ENCODE measurements at regions not wholly inside any gene's neighbourhood (a gene's known extent, or its start where the extent isn't known, plus 50 kb on each side); places are given as distances from the start of the nearest gene placed in this dataset.

DNA sequence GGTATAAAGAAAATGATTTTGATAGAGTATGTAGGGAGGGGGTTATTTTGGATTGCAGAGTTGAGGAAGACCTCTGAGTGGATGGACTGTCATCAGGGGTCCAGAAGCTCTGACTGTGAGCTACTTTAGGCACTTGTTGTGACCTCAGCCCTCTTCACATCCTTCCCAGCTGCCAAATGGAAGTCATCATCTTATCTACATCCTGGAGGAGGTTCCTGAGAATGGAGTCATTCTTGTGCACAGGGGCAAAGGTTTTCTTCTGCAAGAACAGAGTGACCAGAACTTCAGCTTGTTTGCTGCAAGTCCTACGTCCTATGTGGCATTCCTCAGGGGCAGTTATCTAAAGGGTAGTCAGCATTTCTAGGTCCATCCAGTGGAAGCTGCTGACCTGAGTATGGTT lies 393.8 kb downstream of the AASDHPPT start (continued):
- TF ChIP-seq ZNF253 (CRISPR knock-in tag; conservative IDR thresholded peaks at IDR 0.05), result no peak
- TF ChIP-seq, protein P1, sequence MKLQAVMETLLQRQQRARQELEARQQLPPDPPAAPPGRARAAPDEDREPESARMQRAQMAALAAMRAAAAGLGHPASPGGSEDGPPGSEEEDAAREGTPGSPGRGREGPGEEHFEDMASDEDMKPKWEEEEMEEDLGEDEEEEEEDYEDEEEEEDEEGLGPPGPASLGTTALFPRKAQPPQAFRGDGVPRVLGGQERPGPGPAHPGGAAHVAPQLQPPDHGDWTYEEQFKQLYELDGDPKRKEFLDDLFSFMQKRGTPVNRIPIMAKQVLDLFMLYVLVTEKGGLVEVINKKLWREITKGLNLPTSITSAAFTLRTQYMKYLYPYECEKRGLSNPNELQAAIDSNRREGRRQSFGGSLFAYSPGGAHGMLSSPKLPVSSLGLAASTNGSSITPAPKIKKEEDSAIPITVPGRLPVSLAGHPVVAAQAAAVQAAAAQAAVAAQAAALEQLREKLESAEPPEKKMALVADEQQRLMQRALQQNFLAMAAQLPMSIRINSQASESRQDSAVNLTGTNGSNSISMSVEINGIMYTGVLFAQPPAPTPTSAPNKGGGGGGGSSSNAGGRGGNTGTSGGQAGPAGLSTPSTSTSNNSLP (IDR thresholded peaks at IDR 0.05; ENCODE audit: borderline replicate concordance, low read depth, low read length), result no peak
- no peak for TF ChIP-seq DNMT1 (IDR thresholded peaks at IDR 0.05)
- TF ChIP-seq ZC3H8 (IDR thresholded peaks at IDR 0.05), result no peak
- no peak for TF ChIP-seq FOXK1 (CRISPR knock-in tag; IDR thresholded peaks at IDR 0.05; ENCODE audit: borderline replicate concordance)
- TF ChIP-seq, protein P2, sequence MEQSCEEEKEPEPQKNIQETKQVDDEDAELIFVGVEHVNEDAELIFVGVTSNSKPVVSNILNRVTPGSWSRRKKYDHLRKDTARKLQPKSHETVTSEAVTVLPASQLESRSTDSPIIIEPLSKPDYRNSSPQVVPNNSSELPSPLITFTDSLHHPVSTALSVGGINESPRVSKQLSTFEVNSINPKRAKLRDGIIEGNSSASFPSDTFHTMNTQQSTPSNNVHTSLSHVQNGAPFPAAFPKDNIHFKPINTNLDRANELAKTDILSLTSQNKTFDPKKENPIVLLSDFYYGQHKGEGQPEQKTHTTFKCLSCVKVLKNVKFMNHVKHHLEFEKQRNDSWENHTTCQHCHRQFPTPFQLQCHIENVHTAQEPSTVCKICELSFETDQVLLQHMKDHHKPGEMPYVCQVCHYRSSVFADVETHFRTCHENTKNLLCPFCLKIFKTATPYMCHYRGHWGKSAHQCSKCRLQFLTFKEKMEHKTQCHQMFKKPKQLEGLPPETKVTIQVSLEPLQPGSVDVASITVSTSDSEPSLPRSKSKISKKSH (CRISPR knock-in tag; IDR thresholded peaks at IDR 0.05), result no peak
- no peak for TF ChIP-seq POLR2G (IDR thresholded peaks at IDR 0.05; ENCODE audit: low read depth, low read length)

DNA sequence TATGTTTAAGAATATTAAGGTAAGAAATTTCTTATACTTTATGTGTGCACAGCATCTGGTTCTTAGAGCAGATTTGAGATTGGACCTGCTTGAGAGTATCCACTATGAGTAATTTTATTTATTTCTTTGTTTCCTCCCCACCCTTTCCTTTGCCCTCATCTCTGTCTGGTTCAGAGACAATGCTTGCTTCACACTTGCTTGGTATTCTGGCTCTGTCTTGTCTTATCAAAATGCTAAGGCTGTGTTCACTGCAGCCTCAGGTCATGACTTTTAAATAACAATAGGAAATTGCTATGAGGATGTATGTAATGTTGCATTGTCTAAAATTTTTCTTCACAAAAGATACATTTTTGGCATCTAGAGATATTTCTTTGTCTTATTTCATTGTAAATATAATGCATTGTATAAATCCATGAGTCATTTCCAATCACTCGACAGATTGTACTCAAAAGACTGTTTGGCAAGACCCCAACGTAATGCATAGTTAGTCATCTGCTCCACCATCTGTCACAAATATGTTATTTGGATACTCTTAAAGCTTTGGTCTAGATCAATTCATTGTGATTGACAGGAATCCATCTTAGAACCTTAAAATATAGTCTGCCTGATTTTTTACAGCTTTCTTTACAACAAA lies 395.7 kb downstream of the AASDHPPT start:
- BruUV-seq (replicated peaks), result no TSS peak
- H2AFZ ChIP-seq (ENCODE audit: low read depth, low read length), result no peak overlapping the region
- H3K4me1 ChIP-seq (replicated peaks in 1 of 2; ENCODE audit: control insufficient read depth in 2 of 2, insufficient read depth in 2 of 2, low read length in 2 of 2), result no peaks in the 10 kb centered on the region
- H3K27ac ChIP-seq (ENCODE audit: extremely low read depth, low read depth, low read length), result no peak overlapping the region
- 0% methylated on average over 2 of the region's 2 CpGs for WGBS (ENCODE audit: insufficient coverage, low coverage, missing lambda C conversion rate)
- H3K9me3 ChIP-seq (replicated peaks; ENCODE audit: control insufficient read depth, insufficient read depth, low read depth, low read length), result no peaks in the 10 kb centered on the region
- no peak overlapping the region for H3K4me3 ChIP-seq
- DNase-seq (ENCODE audit: extremely low read depth in 1 of 4, low spot score in 3 of 4) (no peak), FAIRE-seq (no peak), ATAC-seq (no peak)
- no peaks in the 10 kb centered on the region for H3K36me3 ChIP-seq (ENCODE audit: control insufficient read depth, insufficient read depth, low read length)
- no peak overlapping the region for H3K4me2 ChIP-seq (ENCODE audit: insufficient read depth, low read length)
- intact Hi-C loops (cut with micrococcal nuclease), result no loop called here
- CTCF ChIA-PET (ENCODE audit: low intra/inter-chr PET ratio), result no interaction called here
- no peaks in the 10 kb centered on the region for H3K9me1 ChIP-seq (ENCODE audit: control insufficient read depth, insufficient read depth, low read length)
- no peaks in the 10 kb centered on the region for H3K27me3 ChIP-seq (ENCODE audit: control insufficient read depth in 2 of 2, insufficient read depth in 2 of 2, low read length in 2 of 2)
- H3K79me2 ChIP-seq (ENCODE audit: control insufficient read depth, insufficient read depth, low read length), result no peaks in the 10 kb centered on the region
- H3K9ac ChIP-seq (ENCODE audit: insufficient read depth in 1 of 2, low read depth in 2 of 2, low read length in 2 of 2), result no peak overlapping the region
- POLR2A ChIA-PET, result interaction anchor here (0.6 kb wide), 1 partner anchor 100 kb away, joined by 5 read pairs; no protein-coding TSS in a partner anchor
- in situ Hi-C loops (cut with MboI), result no loop called here
- no peaks in the 10 kb centered on the region for H4K20me1 ChIP-seq (replicated peaks; ENCODE audit: control insufficient read depth, insufficient read depth, low read length)
- TF ChIP-seq ZNF3 (CRISPR knock-in tag; IDR thresholded peaks at IDR 0.05) (no peak), BRCA1 (IDR thresholded peaks at IDR 0.05) (no peak), BRCA1 (CRISPR knock-in tag; IDR thresholded peaks at IDR 0.05) (no peak), ZNF561 (CRISPR knock-in tag; conservative IDR thresholded peaks at IDR 0.05) (no peak)
- TF ChIP-seq, protein P3, sequence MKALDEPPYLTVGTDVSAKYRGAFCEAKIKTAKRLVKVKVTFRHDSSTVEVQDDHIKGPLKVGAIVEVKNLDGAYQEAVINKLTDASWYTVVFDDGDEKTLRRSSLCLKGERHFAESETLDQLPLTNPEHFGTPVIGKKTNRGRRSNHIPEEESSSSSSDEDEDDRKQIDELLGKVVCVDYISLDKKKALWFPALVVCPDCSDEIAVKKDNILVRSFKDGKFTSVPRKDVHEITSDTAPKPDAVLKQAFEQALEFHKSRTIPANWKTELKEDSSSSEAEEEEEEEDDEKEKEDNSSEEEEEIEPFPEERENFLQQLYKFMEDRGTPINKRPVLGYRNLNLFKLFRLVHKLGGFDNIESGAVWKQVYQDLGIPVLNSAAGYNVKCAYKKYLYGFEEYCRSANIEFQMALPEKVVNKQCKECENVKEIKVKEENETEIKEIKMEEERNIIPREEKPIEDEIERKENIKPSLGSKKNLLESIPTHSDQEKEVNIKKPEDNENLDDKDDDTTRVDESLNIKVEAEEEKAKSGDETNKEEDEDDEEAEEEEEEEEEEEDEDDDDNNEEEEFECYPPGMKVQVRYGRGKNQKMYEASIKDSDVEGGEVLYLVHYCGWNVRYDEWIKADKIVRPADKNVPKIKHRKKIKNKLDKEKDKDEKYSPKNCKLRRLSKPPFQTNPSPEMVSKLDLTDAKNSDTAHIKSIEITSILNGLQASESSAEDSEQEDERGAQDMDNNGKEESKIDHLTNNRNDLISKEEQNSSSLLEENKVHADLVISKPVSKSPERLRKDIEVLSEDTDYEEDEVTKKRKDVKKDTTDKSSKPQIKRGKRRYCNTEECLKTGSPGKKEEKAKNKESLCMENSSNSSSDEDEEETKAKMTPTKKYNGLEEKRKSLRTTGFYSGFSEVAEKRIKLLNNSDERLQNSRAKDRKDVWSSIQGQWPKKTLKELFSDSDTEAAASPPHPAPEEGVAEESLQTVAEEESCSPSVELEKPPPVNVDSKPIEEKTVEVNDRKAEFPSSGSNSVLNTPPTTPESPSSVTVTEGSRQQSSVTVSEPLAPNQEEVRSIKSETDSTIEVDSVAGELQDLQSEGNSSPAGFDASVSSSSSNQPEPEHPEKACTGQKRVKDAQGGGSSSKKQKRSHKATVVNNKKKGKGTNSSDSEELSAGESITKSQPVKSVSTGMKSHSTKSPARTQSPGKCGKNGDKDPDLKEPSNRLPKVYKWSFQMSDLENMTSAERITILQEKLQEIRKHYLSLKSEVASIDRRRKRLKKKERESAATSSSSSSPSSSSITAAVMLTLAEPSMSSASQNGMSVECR (CRISPR knock-in tag; IDR thresholded peaks at IDR 0.05), result no peak
- TF ChIP-seq, protein P4, sequence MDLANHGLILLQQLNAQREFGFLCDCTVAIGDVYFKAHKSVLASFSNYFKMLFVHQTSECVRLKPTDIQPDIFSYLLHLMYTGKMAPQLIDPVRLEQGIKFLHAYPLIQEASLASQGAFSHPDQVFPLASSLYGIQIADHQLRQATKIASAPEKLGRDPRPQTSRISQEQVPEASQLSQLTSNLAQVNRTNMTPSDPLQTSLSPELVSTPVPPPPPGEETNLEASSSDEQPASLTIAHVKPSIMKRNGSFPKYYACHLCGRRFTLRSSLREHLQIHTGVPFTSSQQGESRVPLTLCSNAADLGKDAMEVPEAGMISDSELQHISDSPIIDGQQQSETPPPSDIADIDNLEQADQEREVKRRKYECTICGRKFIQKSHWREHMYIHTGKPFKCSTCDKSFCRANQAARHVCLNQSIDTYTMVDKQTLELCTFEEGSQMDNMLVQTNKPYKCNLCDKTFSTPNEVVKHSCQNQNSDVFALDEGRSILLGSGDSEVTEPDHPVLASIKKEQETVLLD (IDR thresholded peaks at IDR 0.05), result no peak

Measured in K562 (cell line).